ENCODE measurements at regions not wholly inside any gene's neighbourhood (a gene's known extent, or its start where the extent isn't known, plus 50 kb on each side); places are given as distances from the start of the nearest gene placed in this dataset.

DNA sequence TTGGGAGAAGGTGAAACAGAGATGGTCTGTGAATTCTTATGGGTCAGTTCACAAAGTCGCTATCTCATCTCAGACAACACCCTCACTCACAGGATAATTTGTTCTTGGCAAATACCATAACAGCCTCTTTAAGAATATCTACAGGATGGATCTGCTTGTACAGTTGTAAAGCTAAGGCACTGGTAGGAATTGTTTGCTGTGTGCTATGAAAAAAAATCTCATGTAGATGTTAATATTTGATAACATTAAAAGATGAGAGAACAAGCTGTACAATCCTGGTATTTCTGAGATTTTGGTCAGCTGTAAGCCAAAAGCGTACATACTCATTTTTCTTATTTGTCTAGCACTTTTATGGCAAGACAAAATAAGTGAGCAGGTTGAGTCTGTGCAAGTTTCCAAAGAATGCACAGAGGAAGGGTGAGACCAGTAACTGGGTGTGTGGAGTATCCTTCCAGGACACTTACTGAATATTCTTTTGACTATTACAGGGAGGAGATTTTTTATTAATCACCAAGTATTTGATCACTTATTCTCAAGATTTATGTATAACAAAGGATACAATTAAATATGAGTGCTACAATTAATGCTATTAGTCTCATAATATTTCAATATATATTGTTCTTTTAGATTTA is 814.5 kb upstream of the MIR17HG start:
- Histone ChIP-seq H3K4me1 (no peaks in the 10 kb centered on the region), H3K4me3 (no peak overlapping the region), H3K9me3 (no peaks in the 10 kb centered on the region), H3K27me3 (no peaks in the 10 kb centered on the region), H3K36me3 (no peaks in the 10 kb centered on the region), H3K27ac (no peak overlapping the region)
- ATAC-seq: no peak
- 50 to 83% methylated on average over 2 of the region's 2 CpGs for WGBS, 2 donors (ENCODE audit: low coverage in 1 of 2)
- TF ChIP-seq POLR2A (IDR thresholded peaks at IDR 0.05) (no peak), EP300 (IDR thresholded peaks at IDR 0.05) (no peak), POLR2AphosphoS5 (IDR thresholded peaks at IDR 0.05) (no peak)
- TF ChIP-seq, protein P1, sequence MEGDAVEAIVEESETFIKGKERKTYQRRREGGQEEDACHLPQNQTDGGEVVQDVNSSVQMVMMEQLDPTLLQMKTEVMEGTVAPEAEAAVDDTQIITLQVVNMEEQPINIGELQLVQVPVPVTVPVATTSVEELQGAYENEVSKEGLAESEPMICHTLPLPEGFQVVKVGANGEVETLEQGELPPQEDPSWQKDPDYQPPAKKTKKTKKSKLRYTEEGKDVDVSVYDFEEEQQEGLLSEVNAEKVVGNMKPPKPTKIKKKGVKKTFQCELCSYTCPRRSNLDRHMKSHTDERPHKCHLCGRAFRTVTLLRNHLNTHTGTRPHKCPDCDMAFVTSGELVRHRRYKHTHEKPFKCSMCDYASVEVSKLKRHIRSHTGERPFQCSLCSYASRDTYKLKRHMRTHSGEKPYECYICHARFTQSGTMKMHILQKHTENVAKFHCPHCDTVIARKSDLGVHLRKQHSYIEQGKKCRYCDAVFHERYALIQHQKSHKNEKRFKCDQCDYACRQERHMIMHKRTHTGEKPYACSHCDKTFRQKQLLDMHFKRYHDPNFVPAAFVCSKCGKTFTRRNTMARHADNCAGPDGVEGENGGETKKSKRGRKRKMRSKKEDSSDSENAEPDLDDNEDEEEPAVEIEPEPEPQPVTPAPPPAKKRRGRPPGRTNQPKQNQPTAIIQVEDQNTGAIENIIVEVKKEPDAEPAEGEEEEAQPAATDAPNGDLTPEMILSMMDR (IDR thresholded peaks at IDR 0.05): no peak

DNA sequence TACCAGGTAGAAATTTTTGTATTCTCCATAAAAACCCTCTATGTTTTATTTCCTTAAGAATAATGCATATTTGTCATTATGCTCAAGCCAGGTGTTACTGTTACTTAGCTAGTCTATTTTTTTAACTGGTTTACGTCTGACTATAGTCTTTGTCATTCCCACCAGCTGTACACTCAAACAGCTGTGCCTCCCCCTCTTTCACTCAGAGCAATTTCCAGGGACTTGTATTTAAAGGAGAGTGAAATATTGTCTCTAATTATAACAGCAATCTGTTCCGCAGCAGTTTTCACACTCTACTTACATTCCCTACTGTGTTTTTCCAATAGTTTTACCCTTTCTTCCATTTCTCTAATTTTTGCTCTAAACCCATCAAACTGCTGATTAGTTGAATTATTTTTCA is 813.6 kb upstream of the MIR17HG start:
- no peaks in the 10 kb centered on the region for H3K9me3 ChIP-seq
- H3K4me1 ChIP-seq: no peaks in the 10 kb centered on the region
- no peaks in the 10 kb centered on the region for H3K27me3 ChIP-seq
- H3K4me3 ChIP-seq: no peak overlapping the region
- no peaks in the 10 kb centered on the region for H3K36me3 ChIP-seq
- ATAC-seq: no peak
- no peak for TF ChIP-seq POLR2A (IDR thresholded peaks at IDR 0.05)
- TF ChIP-seq, protein P1 (IDR thresholded peaks at IDR 0.05): no peak
- TF ChIP-seq EP300 (IDR thresholded peaks at IDR 0.05): no peak
- TF ChIP-seq POLR2AphosphoS5 (IDR thresholded peaks at IDR 0.05): no peak
- H3K27ac ChIP-seq: no peak overlapping the region
- WGBS, 2 donors (ENCODE audit: low coverage in 1 of 2): 44 to 64% methylated on average over 2 of the region's 2 CpGs

DNA sequence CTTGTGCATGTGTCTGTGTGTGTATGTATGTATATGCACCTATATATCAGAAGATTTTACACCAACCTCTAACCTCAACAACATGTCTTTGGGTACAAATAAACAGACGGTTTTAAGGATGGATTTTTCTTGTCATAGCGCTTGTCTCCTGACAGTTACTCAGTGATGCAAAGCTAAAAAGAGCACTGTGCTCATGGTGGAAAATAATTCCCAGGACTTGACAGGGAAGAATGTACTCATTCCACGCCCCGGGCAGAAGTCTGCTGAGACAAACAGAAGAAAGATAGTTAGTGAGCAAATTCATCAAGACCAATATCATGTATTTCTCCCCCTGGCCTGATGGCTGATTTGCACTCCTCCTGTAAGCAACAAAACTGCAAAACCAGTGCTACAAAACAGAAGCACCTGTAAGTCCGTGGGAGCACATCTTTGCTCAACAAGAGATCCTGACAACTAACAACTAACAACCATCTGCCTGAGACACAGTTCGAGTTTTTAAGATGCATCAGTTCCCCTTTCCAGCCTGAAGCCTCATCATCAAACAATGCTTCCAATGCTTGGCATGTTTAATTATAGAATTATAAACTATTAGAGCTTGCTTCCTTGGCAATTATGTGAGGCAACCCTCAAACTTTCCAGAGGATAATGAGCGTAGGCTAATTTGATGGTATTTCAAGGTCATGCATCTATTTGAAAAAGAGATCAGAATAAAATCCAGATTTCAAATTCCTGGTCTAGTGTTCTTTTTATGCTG is 812.7 kb upstream of the MIR17HG start:
- H3K36me3 ChIP-seq: no peaks in the 10 kb centered on the region
- H3K9me3 ChIP-seq: peaks cover 0 to 3% (median 0%) of the 10 kb centered on the region in 3 donors
- no peaks in the 10 kb centered on the region for H3K4me1 ChIP-seq
- WGBS, 2 donors (ENCODE audit: low coverage in 1 of 2): 39 to 50% methylated on average over 4 to 7 of the region's 7 CpGs
- H3K4me3 ChIP-seq: no peak overlapping the region
- H3K27ac ChIP-seq: no peak overlapping the region
- no peaks in the 10 kb centered on the region for H3K27me3 ChIP-seq
- ATAC-seq: no peak
- no peak for TF ChIP-seq EP300 (IDR thresholded peaks at IDR 0.05)

DNA sequence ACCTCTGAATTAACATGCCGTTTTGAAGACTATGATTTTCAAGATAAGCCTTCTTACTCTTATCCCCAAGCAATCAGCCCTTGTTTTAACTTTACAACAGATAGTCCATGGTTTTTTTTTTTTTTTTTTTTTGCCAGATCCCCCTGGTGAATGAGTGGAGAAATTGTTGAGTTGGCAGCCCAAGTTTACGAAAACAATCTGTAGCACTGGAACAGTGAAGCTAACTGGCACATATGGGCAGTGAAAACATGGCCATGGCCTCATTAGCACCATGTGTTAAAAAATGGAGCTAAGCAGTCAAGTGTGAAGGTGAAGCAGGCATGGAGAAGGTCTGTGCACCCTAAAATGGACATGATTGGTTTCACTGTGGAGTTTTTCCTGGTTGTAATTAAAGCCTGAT is 812.1 kb upstream of the MIR17HG start:
- TF ChIP-seq POLR2AphosphoS5 (IDR thresholded peaks at IDR 0.05) (no peak), EP300 (IDR thresholded peaks at IDR 0.05) (no peak), POLR2A (IDR thresholded peaks at IDR 0.05) (no peak)
- TF ChIP-seq, protein P1 (IDR thresholded peaks at IDR 0.05): no peak
- peaks cover 0 to 3% (median 0%) of the 10 kb centered on the region in 3 donors for H3K9me3 ChIP-seq
- ATAC-seq: no peak
- 38 to 58% methylated on average over 1 to 2 of the region's 2 CpGs for WGBS, 2 donors (ENCODE audit: low coverage in 1 of 2)
- H3K27me3 ChIP-seq: no peaks in the 10 kb centered on the region
- no peaks in the 10 kb centered on the region for H3K4me1 ChIP-seq
- no peaks in the 10 kb centered on the region for H3K36me3 ChIP-seq
- H3K27ac ChIP-seq: no peak overlapping the region
- no peak overlapping the region for H3K4me3 ChIP-seq

DNA sequence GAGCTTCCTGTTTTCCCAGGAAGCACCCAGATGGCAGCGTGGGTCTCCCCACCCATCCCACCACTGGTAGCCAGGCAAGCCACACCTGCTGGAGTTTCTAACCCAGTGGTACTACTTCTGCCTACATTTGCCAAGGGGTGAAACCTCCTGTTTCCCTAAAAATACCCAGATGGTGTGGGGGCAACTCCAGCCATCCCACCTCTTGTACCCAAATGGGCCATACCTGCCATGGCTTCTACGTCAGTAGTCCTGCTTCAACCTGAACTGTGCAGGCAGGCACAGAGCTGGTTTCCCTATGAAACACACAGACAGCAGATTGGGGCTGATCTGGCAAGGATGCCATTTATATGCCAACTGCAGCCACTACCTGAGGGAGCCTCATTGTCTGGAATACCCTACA is 809.4 kb upstream of the MIR17HG start:
- peaks cover 0 to 3% (median 0%) of the 10 kb centered on the region in 3 donors for H3K9me3 ChIP-seq
- ATAC-seq: no peak
- H3K4me3 ChIP-seq: no peak overlapping the region
- H3K4me1 ChIP-seq: no peaks in the 10 kb centered on the region
- TF ChIP-seq POLR2AphosphoS5 (IDR thresholded peaks at IDR 0.05) (no peak), POLR2A (IDR thresholded peaks at IDR 0.05) (no peak), EP300 (IDR thresholded peaks at IDR 0.05) (no peak)
- TF ChIP-seq, protein P1 (IDR thresholded peaks at IDR 0.05): no peak
- no peaks in the 10 kb centered on the region for H3K36me3 ChIP-seq
- H3K27me3 ChIP-seq: no peaks in the 10 kb centered on the region
- H3K27ac ChIP-seq: no peak overlapping the region
- WGBS, 2 donors (ENCODE audit: low coverage in 1 of 2): 80 to 91% methylated on average over 1 of the region's 2 CpGs

All from gastroesophageal sphincter (tissue), 4 donors.